ENCODE measurements at regions not wholly inside any gene's neighbourhood (a gene's known extent, or its start where the extent isn't known, plus 50 kb on each side); places are given as distances from the start of the nearest gene placed in this dataset.

- TF ChIP-seq EZH2phosphoT487 (IDR thresholded peaks at IDR 0.05; ENCODE audit: borderline replicate concordance, low read depth, low read length) (no peak), CTCF (conservative IDR thresholded peaks at IDR 0.05; ENCODE audit: low read length) (no peak)
- Histone ChIP-seq H3K9me3 (ENCODE audit: low read length) (no peaks in the 10 kb centered on the region), H2AFZ (ENCODE audit: low read length) (no peak overlapping the region), H3K4me3 (ENCODE audit: low read depth, low read length, poor library complexity, severe bottlenecking) (no peak overlapping the region), H4K20me1 (ENCODE audit: insufficient read depth, low read length) (no peaks in the 10 kb centered on the region), H3K79me2 (ENCODE audit: insufficient read depth, low read depth, low read length) (no peaks in the 10 kb centered on the region), H3K9me2 (ENCODE audit: insufficient read depth, low read length) (no peaks in the 10 kb centered on the region), H3K4me1 (ENCODE audit: insufficient read depth, low read length, poor library complexity, severe bottlenecking) (no peaks in the 10 kb centered on the region), H3K4me2 (ENCODE audit: low read length) (no peak overlapping the region), H3K36me3 (ENCODE audit: insufficient read depth, low read length) (no peaks in the 10 kb centered on the region), H3K27ac (ENCODE audit: low read depth, low read length, poor library complexity, severe bottlenecking) (no peak overlapping the region)
- CTCF ChIA-PET (ENCODE audit: unreplicated experiment), result no interaction called here
- intact Hi-C loops (cut with micrococcal nuclease; ENCODE audit: unreplicated experiment), result no loop called here
- BruUV-seq (replicated peaks), result no TSS peak
- no peak for DNase-seq (ENCODE audit: low spot score)
- POLR2A ChIA-PET, result interaction anchor here (0.6 kb wide), 1 partner anchor 1009 kb away, joined by 6 read pairs; no protein-coding TSS in a partner anchor
Observed at GRCh38 chr9:99432075-99432474, 210.0 kb downstream of the SEC61B start.

DNA sequence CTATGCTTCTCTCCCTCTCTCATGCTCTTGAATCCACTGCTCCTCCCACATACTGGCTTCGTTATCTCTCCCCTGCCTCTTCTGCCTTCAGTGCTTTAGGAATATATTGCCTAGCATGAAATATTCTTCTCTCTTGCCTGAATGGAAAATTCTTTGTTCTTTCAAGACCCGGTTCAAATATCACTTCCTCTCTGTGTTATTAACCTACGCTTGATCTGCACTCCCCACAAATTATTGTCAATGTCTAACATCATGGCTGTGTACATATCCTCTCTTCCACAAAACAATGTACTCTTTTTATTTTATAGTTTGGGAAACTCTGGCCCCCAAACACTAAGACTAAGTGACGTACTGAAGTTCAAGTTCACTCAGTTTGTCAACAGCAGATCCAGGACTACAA is 211.0 kb downstream of the SEC61B start:
- DNase-seq (ENCODE audit: low spot score), result no peak
- H3K4me2 ChIP-seq (ENCODE audit: low read length), result no peak overlapping the region
- ChIA-PET CTCF (ENCODE audit: unreplicated experiment) (no interaction called here), POLR2A (no interaction called here)
- H4K20me1 ChIP-seq (ENCODE audit: insufficient read depth, low read length), result no peaks in the 10 kb centered on the region
- intact Hi-C loops (cut with micrococcal nuclease; ENCODE audit: unreplicated experiment), result no loop called here
- no peaks in the 10 kb centered on the region for H3K9me3 ChIP-seq (ENCODE audit: low read length)
- H3K36me3 ChIP-seq (ENCODE audit: insufficient read depth, low read length), result no peaks in the 10 kb centered on the region
- H3K79me2 ChIP-seq (ENCODE audit: insufficient read depth, low read depth, low read length), result no peaks in the 10 kb centered on the region
- H2AFZ ChIP-seq (ENCODE audit: low read length), result no peak overlapping the region
- BruUV-seq (replicated peaks), result no TSS peak
- H3K4me3 ChIP-seq (ENCODE audit: low read depth, low read length, poor library complexity, severe bottlenecking), result no peak overlapping the region
- no peaks in the 10 kb centered on the region for H3K9me2 ChIP-seq (ENCODE audit: insufficient read depth, low read length)
- no peak overlapping the region for H3K27ac ChIP-seq (ENCODE audit: low read depth, low read length, poor library complexity, severe bottlenecking)
- TF ChIP-seq CTCF (conservative IDR thresholded peaks at IDR 0.05; ENCODE audit: low read length), result no peak
- TF ChIP-seq EZH2phosphoT487 (IDR thresholded peaks at IDR 0.05; ENCODE audit: borderline replicate concordance, low read depth, low read length), result no peak
- no peaks in the 10 kb centered on the region for H3K4me1 ChIP-seq (ENCODE audit: insufficient read depth, low read length, poor library complexity, severe bottlenecking)

DNA sequence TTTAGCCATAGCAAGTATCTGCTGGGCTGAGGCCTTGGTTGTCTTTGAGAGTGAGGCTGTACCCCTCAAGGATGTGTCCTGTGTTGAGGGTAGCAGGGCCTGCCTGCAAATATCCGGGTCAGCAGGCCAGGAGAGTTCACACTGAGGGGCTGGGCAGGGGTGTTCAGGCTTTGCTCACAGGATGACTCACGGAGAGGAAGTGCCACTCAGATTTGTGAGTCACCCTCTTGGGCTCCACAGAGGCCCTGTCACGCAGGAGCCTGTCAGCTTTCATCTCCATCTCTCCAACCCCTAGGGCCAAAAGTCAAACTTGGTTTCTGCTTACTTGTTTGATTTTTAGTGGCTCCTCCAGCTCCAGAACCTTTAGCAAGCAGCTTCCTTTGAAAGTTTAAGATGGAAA is 211.5 kb downstream of the SEC61B start:
- no peaks in the 10 kb centered on the region for H4K20me1 ChIP-seq (ENCODE audit: insufficient read depth, low read length)
- no peak overlapping the region for H3K4me2 ChIP-seq (ENCODE audit: low read length)
- no peak overlapping the region for H3K27ac ChIP-seq (ENCODE audit: low read depth, low read length, poor library complexity, severe bottlenecking)
- no peaks in the 10 kb centered on the region for H3K9me3 ChIP-seq (ENCODE audit: low read length)
- H2AFZ ChIP-seq (ENCODE audit: low read length), result no peak overlapping the region
- H3K4me1 ChIP-seq (ENCODE audit: insufficient read depth, low read length, poor library complexity, severe bottlenecking), result no peaks in the 10 kb centered on the region
- CTCF ChIA-PET (ENCODE audit: unreplicated experiment), result no interaction called here
- BruUV-seq (replicated peaks), result no TSS peak
- intact Hi-C loops (cut with micrococcal nuclease; ENCODE audit: unreplicated experiment), result no loop called here
- H3K36me3 ChIP-seq (ENCODE audit: insufficient read depth, low read length), result no peaks in the 10 kb centered on the region
- no peaks in the 10 kb centered on the region for H3K79me2 ChIP-seq (ENCODE audit: insufficient read depth, low read depth, low read length)
- TF ChIP-seq EZH2phosphoT487 (IDR thresholded peaks at IDR 0.05; ENCODE audit: borderline replicate concordance, low read depth, low read length) (no peak), CTCF (conservative IDR thresholded peaks at IDR 0.05; ENCODE audit: low read length) (no peak)
- no peaks in the 10 kb centered on the region for H3K9me2 ChIP-seq (ENCODE audit: insufficient read depth, low read length)
- POLR2A ChIA-PET, result no interaction called here
- no peak overlapping the region for H3K4me3 ChIP-seq (ENCODE audit: low read depth, low read length, poor library complexity, severe bottlenecking)
- DNase-seq (ENCODE audit: low spot score), result peak; percentile 2
